CD4-positive, alpha-beta T cell treated with Interleukin-6 at 100 ng/mL for 8 hours (primary cell): ENCODE measurements at regions not wholly inside any gene's neighbourhood (a gene's known extent, or its start where the extent isn't known, plus 50 kb on each side); places are given as distances from the start of the nearest gene placed in this dataset.

Experiments used
- DNase-seq: peaks from one replicate; pipeline ENCODE4 v3.0.0-alpha.2; 2020; ENCODE audit warnings: mixed read lengths, low spot score

DNA sequence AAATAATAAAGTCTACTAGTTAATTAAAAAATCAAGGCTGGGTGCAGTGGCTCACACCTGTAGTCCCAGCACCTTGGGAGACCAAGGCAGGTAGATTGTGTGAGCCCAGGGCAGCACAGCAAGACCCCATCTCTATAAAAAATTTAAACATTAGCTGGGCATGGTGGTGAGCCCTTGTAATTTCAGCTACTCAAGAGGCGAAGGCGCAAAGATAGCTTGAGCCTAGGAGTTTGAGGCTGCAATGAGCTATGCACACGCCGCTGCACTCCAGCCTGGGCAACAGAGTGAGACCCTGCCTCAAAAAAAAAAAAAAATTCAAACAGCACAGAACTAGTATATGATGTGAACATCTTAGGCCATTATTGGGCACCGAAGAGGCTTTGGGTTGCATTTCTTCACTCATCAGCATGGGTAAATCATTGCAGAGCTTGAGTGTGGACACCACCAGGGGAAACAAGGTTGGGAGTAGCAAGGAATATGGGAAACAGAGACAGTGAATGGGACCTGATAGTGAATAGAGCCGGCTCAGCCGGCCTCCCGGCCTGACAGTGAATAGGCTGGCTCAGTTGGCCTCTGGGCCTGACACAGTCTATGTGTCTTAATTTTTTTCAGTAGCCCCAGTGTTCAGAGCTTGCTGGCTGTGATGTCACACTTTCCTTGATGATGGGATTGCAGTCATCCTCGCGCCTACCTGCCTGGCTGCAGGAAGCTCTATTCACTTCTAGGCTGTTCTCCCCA, 89.1 kb upstream of the ERRFI1 start:
- DNase-seq, result no peak

- peak; percentile 13 for DNase-seq
Observed at GRCh38 chr1:8113262-8114220, 87.4 kb upstream of the ERRFI1 start.

GRCh38 chr1:8112611-8113261, 86.6 kb upstream of the ERRFI1 start:
- DNase-seq, result no peak

- DNase-seq, result no peak
Observed at GRCh38 chr1:8111560-8111959, 85.5 kb upstream of the ERRFI1 start.

GRCh38 chr1:8109216-8109615, 83.1 kb upstream of the ERRFI1 start:
- DNase-seq, result no peak

DNA sequence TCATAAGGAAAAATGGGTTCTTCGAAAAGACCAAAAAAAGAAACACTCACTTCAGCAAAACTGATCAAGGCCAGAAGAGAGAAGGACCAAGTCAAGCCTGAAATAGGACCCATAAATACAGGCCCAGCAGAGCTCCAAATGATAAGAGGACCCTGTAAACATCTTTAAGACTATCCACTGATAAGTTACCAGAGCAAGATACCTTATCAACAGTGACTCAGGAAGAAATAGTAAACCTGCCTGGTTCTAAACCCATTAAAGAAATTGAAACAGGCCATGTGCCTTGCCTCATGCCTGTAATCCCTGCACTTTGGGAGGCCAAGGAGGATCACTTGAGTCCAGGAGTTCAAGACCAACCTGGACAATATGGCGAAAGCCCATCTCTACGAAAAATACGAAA, 81.8 kb upstream of the ERRFI1 start:
- no peak for DNase-seq

GRCh38 chr1:8104278-8105236, 78.4 kb upstream of the ERRFI1 start:
- no peak for DNase-seq

GRCh38 chr1:8097908-8098307, 71.8 kb upstream of the ERRFI1 start:
- DNase-seq, result no peak

DNA sequence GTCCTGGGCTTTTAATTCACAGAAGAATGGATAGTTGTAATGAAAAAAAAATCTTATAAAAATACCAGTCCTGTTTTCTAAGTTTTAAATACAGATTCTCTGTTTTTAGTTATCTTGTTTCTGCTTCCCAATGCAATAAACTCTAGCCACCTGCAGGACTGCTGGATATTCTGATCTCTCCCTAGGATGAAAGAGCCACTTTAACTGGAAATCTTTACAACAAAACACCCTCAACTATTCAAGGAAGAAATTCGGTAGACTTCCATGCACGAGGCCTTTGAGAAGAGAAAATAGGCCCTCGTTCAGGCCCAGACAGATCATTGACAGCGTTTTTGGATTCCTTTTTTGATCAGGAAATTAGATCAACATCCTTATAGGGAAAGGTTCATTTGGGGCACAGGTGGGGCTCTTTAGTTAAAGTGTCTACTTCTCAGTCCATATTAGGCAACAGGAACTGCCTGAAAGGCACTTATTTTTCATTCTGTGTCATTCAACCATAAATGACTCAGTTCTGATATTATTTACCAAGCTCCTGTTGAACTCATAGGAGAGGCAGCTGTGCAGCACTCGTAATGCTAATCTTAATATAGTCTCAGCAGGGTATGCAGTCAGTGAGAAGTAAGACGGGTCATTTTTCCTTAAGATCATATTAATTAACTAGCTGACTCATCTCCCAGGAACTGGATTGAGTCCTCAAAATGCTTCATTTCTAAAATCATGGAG, 71.1 kb upstream of the ERRFI1 start:
- DNase-seq, result peak; percentile 1

GRCh38 chr1:8096105-8097011, 70.2 kb upstream of the ERRFI1 start:
- DNase-seq, result no peak

GRCh38 chr1:8095584-8095983, 69.5 kb upstream of the ERRFI1 start:
- no peak for DNase-seq

DNA sequence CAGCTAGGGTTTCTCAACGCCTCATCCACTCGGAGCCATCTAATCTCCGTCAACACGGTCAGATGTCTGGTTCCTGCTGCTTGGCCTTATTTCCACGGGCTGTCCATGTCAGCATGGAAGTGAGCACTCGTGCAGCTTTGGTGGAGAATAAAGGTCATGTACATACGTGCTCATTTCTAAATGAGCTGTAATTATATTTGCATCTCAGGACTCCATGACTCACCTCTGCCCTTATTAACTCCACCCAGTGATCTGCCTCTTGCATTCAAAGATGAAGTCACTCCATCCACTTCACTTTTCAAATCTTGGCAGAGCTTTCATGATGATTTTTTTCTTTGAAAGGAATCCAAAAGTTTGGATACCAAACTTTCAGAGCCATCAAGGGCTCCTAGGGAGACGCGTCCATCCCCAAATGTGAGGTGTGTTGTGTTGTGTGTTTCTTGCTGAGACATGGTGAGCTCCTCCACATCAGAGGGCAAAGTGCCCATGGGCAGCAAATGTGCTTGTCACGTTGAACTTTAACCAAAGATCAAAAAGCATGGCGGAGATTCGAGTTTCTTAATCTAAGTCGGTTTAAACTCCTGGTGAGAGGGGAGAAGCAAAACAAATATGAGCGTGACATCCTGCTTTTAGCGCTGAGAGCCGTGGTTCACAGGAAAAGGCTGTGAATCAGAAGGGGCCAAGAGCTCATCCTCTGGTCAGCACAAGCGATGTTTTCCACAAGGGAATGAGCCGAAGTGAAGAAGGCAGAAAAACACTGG, 68.6 kb upstream of the ERRFI1 start:
- DNase-seq, result no peak

DNA sequence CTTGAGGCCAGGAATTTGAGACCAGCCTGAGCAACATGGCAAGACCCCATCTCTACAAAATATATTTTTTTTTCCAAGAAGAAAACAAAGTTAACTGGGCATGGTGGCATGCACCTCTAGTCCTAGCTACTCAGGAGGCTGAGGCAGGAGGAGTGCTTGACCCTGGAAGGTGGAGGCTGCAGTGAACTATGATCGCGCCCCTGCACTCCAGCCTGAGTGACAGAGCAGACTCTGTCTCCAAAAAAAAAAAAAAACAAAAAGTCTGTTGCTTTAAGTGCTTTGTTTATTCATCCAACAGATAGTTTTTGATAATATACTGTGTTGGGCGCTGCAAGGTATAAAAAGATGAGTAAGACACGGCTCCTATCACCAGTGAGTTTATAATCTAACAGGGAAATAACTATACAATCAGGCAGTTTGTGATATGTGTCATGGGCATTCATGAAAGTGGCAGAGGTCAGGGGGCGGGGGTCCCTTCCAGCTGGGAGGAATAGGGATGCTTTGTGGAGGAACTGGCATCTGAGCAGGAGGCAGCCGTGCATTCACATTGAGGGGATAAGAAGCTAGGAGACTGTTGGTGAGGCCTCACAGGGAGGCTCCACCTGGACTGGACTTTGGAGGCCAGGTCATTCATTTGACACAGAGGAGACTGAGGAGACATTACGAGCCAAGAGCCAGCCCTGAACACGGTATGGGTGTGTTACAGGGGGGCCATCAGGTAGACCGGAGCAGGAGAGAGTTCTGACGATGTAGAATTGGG, 67.3 kb upstream of the ERRFI1 start:
- DNase-seq, result no peak

DNA sequence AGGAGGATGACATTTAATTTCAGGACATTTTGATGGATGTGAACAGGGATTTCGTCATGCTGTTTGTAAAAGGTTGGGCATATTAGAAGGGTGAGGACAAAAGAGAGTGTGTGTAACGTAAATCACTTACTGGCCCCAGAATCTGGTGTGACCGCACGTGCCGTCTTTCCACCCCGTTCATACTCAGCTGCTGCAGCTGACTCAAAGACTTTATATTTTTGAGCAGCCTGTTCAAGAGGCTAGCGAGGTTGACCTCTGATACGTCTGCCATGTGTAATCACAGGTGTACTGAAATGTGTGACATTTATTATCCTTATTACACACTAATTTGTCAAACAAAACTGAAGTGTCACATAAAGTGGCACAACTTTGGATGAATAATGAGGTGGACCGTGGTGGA, 66.5 kb upstream of the ERRFI1 start:
- no peak for DNase-seq

DNA sequence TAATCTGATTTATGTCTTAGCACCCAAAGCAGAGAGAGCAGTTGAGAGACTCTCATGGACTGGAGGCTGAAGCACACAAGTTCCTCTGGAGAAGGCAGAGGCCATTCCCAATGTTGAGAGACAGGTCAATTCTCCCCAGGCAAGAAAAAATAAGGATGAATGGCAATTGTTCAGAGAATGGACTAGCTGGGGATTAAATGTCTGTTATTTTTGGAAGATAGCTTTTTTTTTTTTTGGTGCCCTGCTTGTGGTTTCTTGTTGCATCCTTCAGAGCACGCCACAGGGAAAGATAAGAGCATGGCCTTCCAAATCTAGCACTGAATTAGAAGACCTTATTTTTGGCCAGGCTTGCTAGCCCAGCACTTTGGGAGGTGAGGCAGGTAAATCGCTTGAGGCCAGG, 65.6 kb upstream of the ERRFI1 start:
- DNase-seq, result no peak

GRCh38 chr1:8090241-8090702, 64.2 kb upstream of the ERRFI1 start:
- no peak for DNase-seq

GRCh38 chr1:8089535-8090228, 63.6 kb upstream of the ERRFI1 start:
- DNase-seq, result no peak

DNA sequence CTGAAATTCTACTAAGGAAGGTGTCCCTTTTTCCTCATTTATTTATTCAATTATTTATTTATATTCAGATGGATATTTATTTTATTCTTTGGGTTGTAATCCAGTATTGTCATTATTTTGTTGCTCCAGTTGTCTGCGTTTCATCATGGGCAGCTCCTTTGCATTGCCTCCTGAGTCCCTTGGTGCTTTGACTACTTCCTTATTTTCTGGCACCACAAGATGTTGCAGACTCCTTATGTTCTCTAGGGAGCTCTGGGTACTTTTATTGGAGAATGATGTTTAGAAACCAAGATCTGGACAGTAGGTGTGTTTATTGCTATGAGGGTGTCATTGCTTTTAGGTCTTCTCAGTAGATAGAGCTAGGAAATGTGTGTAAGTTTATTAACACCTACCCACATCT, 59.9 kb upstream of the ERRFI1 start:
- no peak for DNase-seq
